UCSD-AML1 (cell line): ENCODE measurements at regions not wholly inside any gene's neighbourhood (a gene's known extent, or its start where the extent isn't known, plus 50 kb on each side); places are given as distances from the start of the nearest gene placed in this dataset.

Source experiments
- DNase-seq: peaks from one replicate; lab custom pipeline; 2025; ENCODE audit not compliant: unreplicated experiment; lab: John Stamatoyannopoulos, UW

- no peak for DNase-seq
Measured at GRCh38 chr5:8945972-8946371, 599.9 kb downstream of the SEMA5A start.

DNA sequence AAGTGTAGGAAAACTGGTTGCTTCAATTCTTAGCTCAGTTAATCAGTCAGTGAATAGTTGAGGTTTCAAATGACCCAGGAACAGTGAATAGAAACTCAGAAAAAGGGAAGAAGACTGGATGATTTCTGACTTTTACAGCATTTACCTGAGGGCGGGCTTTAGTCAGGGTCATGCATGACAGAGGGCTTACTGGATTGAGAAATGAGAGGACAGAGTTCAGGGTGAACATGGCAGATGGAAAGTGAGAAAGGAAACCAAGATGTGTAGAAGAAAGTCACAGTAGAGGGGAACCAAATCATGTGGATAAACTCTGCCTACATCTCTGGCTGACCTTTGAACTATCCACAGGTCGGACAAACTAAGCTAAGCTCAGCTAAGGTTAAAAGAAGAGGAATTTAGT is 596.0 kb downstream of the SEMA5A start:
- DNase-seq: no peak

- DNase-seq: no peak
Measured at GRCh38 chr5:8952147-8952546, 593.7 kb downstream of the SEMA5A start.

- no peak for DNase-seq
Measured at GRCh38 chr5:8953016-8953415, 592.9 kb downstream of the SEMA5A start.

DNA sequence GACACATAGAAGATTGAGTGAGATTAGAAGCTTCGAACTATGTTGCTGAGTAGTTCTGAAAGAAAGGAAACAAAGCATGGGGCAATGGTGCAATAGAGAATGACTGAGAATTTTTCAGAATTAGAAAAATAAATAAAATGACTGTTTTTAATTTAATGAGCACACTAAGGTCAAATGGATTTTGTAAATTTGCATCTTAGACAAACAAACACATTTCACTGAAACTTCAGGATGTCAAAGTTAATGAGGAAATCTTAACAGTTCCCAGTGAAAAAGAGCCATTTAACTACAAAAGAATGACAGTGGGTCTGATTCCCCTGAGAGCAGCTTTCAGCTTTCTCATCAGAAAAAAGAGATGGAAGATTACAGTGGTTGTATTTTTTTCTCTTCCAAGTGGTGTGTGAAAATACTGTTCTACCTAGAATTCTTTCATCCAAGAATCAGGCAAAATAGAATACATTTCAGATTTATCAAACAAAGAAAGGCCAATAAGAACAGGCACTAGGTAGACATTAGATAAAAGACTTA is 591.9 kb downstream of the SEMA5A start:
- no peak for DNase-seq

DNA sequence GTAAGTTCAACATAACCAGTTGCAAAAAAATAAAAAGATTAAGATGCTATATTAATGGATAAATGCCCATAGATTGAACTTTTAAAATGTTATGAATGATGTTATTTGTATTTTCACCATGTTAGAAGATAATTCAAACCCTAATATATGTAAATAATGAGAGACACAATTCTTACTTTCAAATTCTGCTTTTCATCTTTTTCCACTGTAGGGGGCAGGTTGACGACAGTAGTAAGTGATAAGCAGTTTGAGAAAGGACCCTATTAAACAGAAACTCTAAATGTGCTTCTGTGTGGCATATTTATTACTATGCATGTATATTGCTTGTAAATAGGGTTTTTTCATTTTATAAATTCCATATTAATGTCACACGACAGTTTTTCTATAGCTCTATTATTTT is 591.1 kb downstream of the SEMA5A start:
- DNase-seq: no peak

DNA sequence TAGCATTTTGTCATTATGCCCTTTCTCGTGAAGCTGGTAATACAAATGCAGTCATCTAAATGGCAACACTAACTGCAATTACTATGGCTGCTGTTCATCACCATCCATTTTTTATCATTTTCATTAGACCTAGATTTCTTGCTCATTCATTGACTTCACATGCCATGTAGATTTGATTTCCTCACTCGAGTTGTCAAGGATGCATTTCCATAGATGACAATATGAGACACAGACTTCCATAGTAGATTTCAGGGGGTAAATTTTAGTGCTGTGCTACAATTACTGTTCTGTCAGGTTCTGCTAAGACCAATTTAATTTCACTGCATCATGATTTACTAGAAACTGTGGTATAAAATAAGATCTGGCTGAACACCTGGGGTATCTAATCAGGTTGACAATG is 589.2 kb downstream of the SEMA5A start:
- DNase-seq: no peak

GRCh38 chr5:8958602-8959001 is 587.3 kb downstream of the SEMA5A start:
- no peak for DNase-seq

GRCh38 chr5:8961219-8961618 is 584.7 kb downstream of the SEMA5A start:
- DNase-seq: no peak

- no peak for DNase-seq
Measured at GRCh38 chr5:8961956-8962355, 583.9 kb downstream of the SEMA5A start.

GRCh38 chr5:8981016-8981415 is 564.9 kb downstream of the SEMA5A start:
- no peak for DNase-seq

GRCh38 chr5:8981496-8981895 is 564.4 kb downstream of the SEMA5A start:
- DNase-seq: no peak

DNA sequence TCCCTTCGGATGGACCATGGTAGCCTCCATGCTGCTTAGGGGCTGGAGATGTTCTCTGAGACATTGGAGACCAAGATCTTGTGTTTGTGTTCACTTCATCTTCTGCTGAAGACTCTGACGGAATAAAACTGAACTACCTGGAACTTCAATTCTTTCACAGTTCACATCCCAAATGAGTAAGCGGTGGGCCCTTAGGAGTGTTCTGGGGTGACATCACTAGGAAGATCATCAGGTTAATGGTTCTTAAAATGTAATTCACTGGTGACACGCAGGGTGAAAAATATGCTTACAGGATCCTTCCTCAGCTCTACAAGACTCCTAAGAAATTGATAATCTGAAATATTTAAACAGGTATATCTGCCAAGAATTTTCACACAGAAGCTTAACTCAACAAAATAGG is 561.5 kb downstream of the SEMA5A start:
- no peak for DNase-seq
